NB4 (cell line): ENCODE measurements at regions not wholly inside any gene's neighbourhood (a gene's known extent, or its start where the extent isn't known, plus 50 kb on each side); places are given as distances from the start of the nearest gene placed in this dataset.

Source experiments
- POLR2A ChIP-seq: IDR thresholded peaks from 2 replicates; pipeline ENCODE4 v1.6.1; 2011; ENCODE audit warnings: mild to moderate bottlenecking; ENCODE audit not compliant: insufficient read length; ENCODE audit errors: extremely low read depth
- TF ChIP-seq, protein P1 (sequence below): IDR thresholded peaks from one replicate; pipeline ENCODE4 v1.5.1; 2012; ENCODE audit warnings: low read depth, low read length

DNA sequence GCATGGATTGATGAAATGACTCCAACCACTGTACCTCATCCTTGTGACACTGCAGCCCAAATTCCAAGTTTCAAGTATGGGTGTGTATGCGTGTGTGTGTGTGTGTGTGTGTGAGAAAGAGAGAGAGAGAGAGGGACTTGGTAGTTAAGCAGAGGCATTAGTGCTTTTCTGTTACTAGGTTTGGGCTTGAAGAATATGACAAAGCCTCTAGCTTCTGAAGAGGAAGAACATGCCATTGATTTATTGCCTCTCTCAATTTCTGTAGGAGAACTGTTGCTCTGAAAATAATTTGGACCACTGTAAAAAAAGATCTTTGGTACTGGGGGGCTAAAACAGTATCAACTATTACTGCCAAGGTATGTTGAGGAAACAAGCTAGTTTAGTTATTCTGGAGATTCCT lies 139.2 kb downstream of the AQP9 start:
- TF ChIP-seq, protein P1, sequence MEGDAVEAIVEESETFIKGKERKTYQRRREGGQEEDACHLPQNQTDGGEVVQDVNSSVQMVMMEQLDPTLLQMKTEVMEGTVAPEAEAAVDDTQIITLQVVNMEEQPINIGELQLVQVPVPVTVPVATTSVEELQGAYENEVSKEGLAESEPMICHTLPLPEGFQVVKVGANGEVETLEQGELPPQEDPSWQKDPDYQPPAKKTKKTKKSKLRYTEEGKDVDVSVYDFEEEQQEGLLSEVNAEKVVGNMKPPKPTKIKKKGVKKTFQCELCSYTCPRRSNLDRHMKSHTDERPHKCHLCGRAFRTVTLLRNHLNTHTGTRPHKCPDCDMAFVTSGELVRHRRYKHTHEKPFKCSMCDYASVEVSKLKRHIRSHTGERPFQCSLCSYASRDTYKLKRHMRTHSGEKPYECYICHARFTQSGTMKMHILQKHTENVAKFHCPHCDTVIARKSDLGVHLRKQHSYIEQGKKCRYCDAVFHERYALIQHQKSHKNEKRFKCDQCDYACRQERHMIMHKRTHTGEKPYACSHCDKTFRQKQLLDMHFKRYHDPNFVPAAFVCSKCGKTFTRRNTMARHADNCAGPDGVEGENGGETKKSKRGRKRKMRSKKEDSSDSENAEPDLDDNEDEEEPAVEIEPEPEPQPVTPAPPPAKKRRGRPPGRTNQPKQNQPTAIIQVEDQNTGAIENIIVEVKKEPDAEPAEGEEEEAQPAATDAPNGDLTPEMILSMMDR = no peak
- no peak for TF ChIP-seq POLR2A
